HepG2 (cell line): ENCODE measurements at regions not wholly inside any gene's neighbourhood (a gene's known extent, or its start where the extent isn't known, plus 50 kb on each side); places are given as distances from the start of the nearest gene placed in this dataset.

ENCODE experiments used
- ATAC-seq: fragments of 200-7000 bp; cut with Tn5 transposase; 3 replicates; pipeline ENCODE4 v1.9.1; 2020; ENCODE audit warnings: mild to moderate bottlenecking, moderate library complexity
- BruUV-seq: library from RNA; stranded (reverse); fragments of 400-500 nt; replicated peaks from 2 replicates; lab custom pipeline; 2021; lab: Mats Ljungman, UMichigan
- CTCF ChIA-PET: fragments of 300-600 bp; formaldehyde crosslinking; extraction: SDS; loops from one replicate; lab custom pipeline; 2021; ENCODE audit warnings: low total read pairs, inconsistent platforms, low intra/inter-chr PET ratio; lab: Yijun Ruan, JAX
- POLR2A ChIA-PET: fragments of 350-600 bp; sonication (Branson Sonifier 250); formaldehyde crosslinking; loops from one replicate; lab custom pipeline; 2020; ENCODE audit warnings: antibody characterized with exemption, inconsistent platforms; lab: Yijun Ruan, JAX
- DNase-seq: peaks from one replicate; pipeline ENCODE4 v3.0.0-alpha.2; 2015; ENCODE audit warnings: low spot score
- FAIRE-seq: peaks from 3 replicates; lab custom pipeline; 2011; peaks lifted over from hg19 to GRCh38; lab: Jason Lieb, UNC
- H2AFZ ChIP-seq: one replicate; pipeline ENCODE4 v1.6.1; 2011; ENCODE audit warnings: low read length, inconsistent platforms
- H3K27ac ChIP-seq: fragments of 300-600 bp; 3 replicates; pipeline ENCODE4 v1.8.0; 2011; ENCODE audit warnings: mixed run types, mild to moderate bottlenecking, mixed read lengths, low read length, inconsistent platforms; ENCODE audit not compliant: insufficient read depth; ENCODE audit errors: extremely low read length
- H3K27me3 ChIP-seq, 2 experiments: fragments of 200-600 bp in 1 of 2; 2 replicates in 1 of 2; 3 replicates in 1 of 2; pipeline versions ENCODE4 v1.6.0 to v1.8.0; 2011; ENCODE audit warnings: low read length in 2 of 2, mild to moderate bottlenecking in 2 of 2, moderate library complexity in 2 of 2, inconsistent platforms in 1 of 2; ENCODE audit not compliant: insufficient read depth in 2 of 2, control insufficient read depth in 1 of 2
- H3K36me3 ChIP-seq, 2 experiments: fragments of 200-600 bp in 1 of 2; replicated peaks in 1 of 2; 2 replicates in 1 of 2; 3 replicates in 1 of 2; pipeline versions ENCODE4 v1.5.1 to v1.8.0; 2011; ENCODE audit warnings: low read length in 2 of 2, inconsistent platforms in 1 of 2; ENCODE audit not compliant: insufficient read depth in 2 of 2, control insufficient read depth in 1 of 2
- H3K4me1 ChIP-seq: 2 replicates; pipeline ENCODE4 v1.5.1; 2012; ENCODE audit warnings: low read length, inconsistent platforms; ENCODE audit not compliant: insufficient read depth
- H3K4me2 ChIP-seq: 2 replicates; pipeline ENCODE4 v1.6.0; 2011; ENCODE audit warnings: low read depth, low read length, inconsistent platforms
- H3K4me3 ChIP-seq, 3 experiments: fragments of 200-600 bp in 1 of 3; sonication (generic), shearing (Covaris generic) in 1 of 3; replicated peaks in 1 of 3; 2 replicates each; pipeline ENCODE4 v1.5.1; 2011 to 2016; ENCODE audit warnings: low read length in 3 of 3, inconsistent platforms in 2 of 3, low read depth in 2 of 3, mild to moderate bottlenecking in 2 of 3, control low read depth in 1 of 3, mixed read lengths in 1 of 3; ENCODE audit not compliant: insufficient read depth in 1 of 3
- H3K79me2 ChIP-seq: one replicate; pipeline ENCODE4 v1.6.1; 2011; ENCODE audit warnings: low read length, inconsistent platforms; ENCODE audit not compliant: insufficient read depth
- H3K9ac ChIP-seq: 2 replicates; pipeline ENCODE4 v1.6.0; 2011; ENCODE audit warnings: mild to moderate bottlenecking, low read depth, low read length, inconsistent platforms; ENCODE audit not compliant: insufficient read depth
- H3K9me3 ChIP-seq: 2 replicates; pipeline ENCODE4 v1.5.1; 2012; ENCODE audit warnings: mild to moderate bottlenecking, low read length
- H4K20me1 ChIP-seq: 2 replicates; pipeline ENCODE4 v1.6.0; 2011; ENCODE audit warnings: inconsistent platforms, mild to moderate bottlenecking, low read length, moderate library complexity; ENCODE audit not compliant: insufficient read depth
- AKAP8 ChIP-seq: sonication (generic); formaldehyde crosslinking; IDR thresholded peaks from 2 replicates; pipeline ENCODE4 v1.5.1; 2020; ENCODE audit warnings: mild to moderate bottlenecking, missing genetic modification reagents
- ATM ChIP-seq: fragments of 450-650 bp; IDR thresholded peaks from 2 replicates; pipeline ENCODE4 v1.7.1; 2017; ENCODE audit warnings: mild to moderate bottlenecking, borderline replicate concordance
- NCOA1 ChIP-seq: sonication (generic); formaldehyde crosslinking; IDR thresholded peaks from 2 replicates; pipeline ENCODE4 v1.9.0; 2021; ENCODE audit warnings: missing genetic modification reagents
- NONO ChIP-seq, 2 experiments: fragments of 450-650 bp in 1 of 2; sonication (generic) in 1 of 2; formaldehyde crosslinking in 1 of 2; IDR thresholded peaks in 1 of 2; conservative IDR thresholded peaks in 1 of 2; 2 replicates each; pipeline versions ENCODE4 v1.6.1 to v1.8.0; 2017 to 2022; ENCODE audit warnings: mild to moderate bottlenecking in 1 of 2, missing genetic modification reagents in 1 of 2, moderate library complexity in 1 of 2
- POLR2G ChIP-seq: fragments of 200-400 bp; formaldehyde crosslinking; IDR thresholded peaks from 2 replicates; pipeline ENCODE4 v1.6.1; 2018; ENCODE audit warnings: mild to moderate bottlenecking, low read depth, low read length, moderate library complexity
- SIX1 ChIP-seq: sonication (generic); formaldehyde crosslinking; IDR thresholded peaks from 2 replicates; pipeline ENCODE4 v1.4.0; 2020; ENCODE audit warnings: missing genetic modification reagents, borderline replicate concordance
- SMAD1 ChIP-seq: sonication (generic); formaldehyde crosslinking; IDR thresholded peaks from 2 replicates; pipeline ENCODE4 v1.4.0; 2020; ENCODE audit warnings: missing genetic modification reagents, low read depth, mild to moderate bottlenecking, borderline replicate concordance
- SMARCE1 ChIP-seq: fragments of 450-650 bp; IDR thresholded peaks from 2 replicates; pipeline ENCODE4 v1.6.1; 2017; ENCODE audit warnings: borderline replicate concordance
- SNAPC2 ChIP-seq: sonication (generic); formaldehyde crosslinking; IDR thresholded peaks from 2 replicates; pipeline ENCODE4 v1.8.1; 2022; ENCODE audit warnings: mild to moderate bottlenecking, missing genetic modification reagents
- SNRNP70 ChIP-seq: fragments of 200-400 bp; formaldehyde crosslinking; IDR thresholded peaks from 2 replicates; pipeline ENCODE4 v1.6.1; 2017; ENCODE audit warnings: mild to moderate bottlenecking, low read depth, low read length, moderate library complexity
- THAP9 ChIP-seq: sonication (generic); formaldehyde crosslinking; IDR thresholded peaks from 2 replicates; pipeline ENCODE4; 2020; ENCODE audit warnings: missing genetic modification reagents, mild to moderate bottlenecking, borderline replicate concordance
- YEATS4 ChIP-seq: sonication (generic); formaldehyde crosslinking; IDR thresholded peaks from 2 replicates; pipeline ENCODE4 v1.4.0; 2020; ENCODE audit warnings: missing genetic modification reagents, borderline replicate concordance
- ZNF121 ChIP-seq: sonication (generic); formaldehyde crosslinking; IDR thresholded peaks from 2 replicates; pipeline ENCODE4 v1.5.0; 2020; ENCODE audit warnings: mild to moderate bottlenecking, missing genetic modification reagents
- ZNF207 ChIP-seq: fragments of 450-650 bp; IDR thresholded peaks from 2 replicates; pipeline ENCODE4 v1.6.1; 2016; ENCODE audit warnings: antibody characterized with exemption, borderline replicate concordance
- ZNF317 ChIP-seq: sonication (generic); formaldehyde crosslinking; IDR thresholded peaks from 2 replicates; pipeline ENCODE4 v1.5.0; 2020; ENCODE audit warnings: mild to moderate bottlenecking, missing genetic modification reagents
- WGBS: methylation state at CpG from one replicate; pipeline ENCODE4 v1.1.6; 2017; ENCODE audit warnings: low lambda C conversion rate; 5-methylcytosine and 5-hydroxymethylcytosine counted together
- in situ Hi-C: cut with HindIII; loops from 2 replicates; pipeline ENCODE4 v1.10.0; 2017; ENCODE audit warnings: low pct_unique_long_range_greater_than_20kb; ENCODE audit not compliant: extremely low pct_ligation_motif_present
- intact Hi-C: fragments of 100-400 bp; cut with micrococcal nuclease; formaldehyde crosslinking; loops from one replicate; pipeline ENCODE4 v1.10.0; 2022; ENCODE audit not compliant: unreplicated experiment

- CTCF ChIA-PET: no interaction called here
These were observed 109.8 kb downstream of the DSEL start for GRCh38 chr18:67406714-67407113.

More at GRCh38 chr18:67406714-67407113, 109.8 kb downstream of the DSEL start:
- H3K4me3 ChIP-seq: no peak overlapping the region
- no peaks in the 10 kb centered on the region for H3K4me1 ChIP-seq
- no peak overlapping the region for H3K4me2 ChIP-seq
- no peak overlapping the region for H2AFZ ChIP-seq
- in situ Hi-C loops: no loop called here
- DNase-seq (no peak), ATAC-seq (no peak)
- no peaks in the 10 kb centered on the region for H3K9me3 ChIP-seq
- no peaks in the 10 kb centered on the region for H4K20me1 ChIP-seq
- no TSS peak for BruUV-seq
- H3K9ac ChIP-seq: no peak overlapping the region
- WGBS: 3% methylated on average over 2 of the region's 2 CpGs
- intact Hi-C loops: no loop called here
- no peaks in the 10 kb centered on the region for H3K79me2 ChIP-seq
- H3K27me3 ChIP-seq: no peaks in the 10 kb centered on the region; a peak in 1 of 5 replicates
- TF ChIP-seq POLR2G (no peak), NCOA1 (no peak), SMARCE1 (no peak), ZNF317 (CRISPR knock-in tag) (no peak), SMAD1 (CRISPR knock-in tag) (no peak), SNAPC2 (CRISPR knock-in tag) (no peak), ATM (no peak), ZNF121 (CRISPR knock-in tag) (no peak), THAP9 (CRISPR knock-in tag) (no peak), AKAP8 (CRISPR knock-in tag) (no peak), SIX1 (no peak), SNRNP70 (no peak), ZNF207 (no peak), NONO (IDR thresholded peaks at IDR 0.05) (no peak), NONO (CRISPR knock-in tag; conservative IDR thresholded peaks at IDR 0.05) (no peak), YEATS4 (CRISPR knock-in tag) (no peak)
- TF ChIP-seq, all 625 proteins: peak for 0
- no peak overlapping the region for H3K27ac ChIP-seq
- H3K36me3 ChIP-seq: no peaks in the 10 kb centered on the region
- FAIRE-seq: no peak
- POLR2A ChIA-PET: no interaction called here
